ENCODE measurements at regions not wholly inside any gene's neighbourhood (a gene's known extent, or its start where the extent isn't known, plus 50 kb on each side); places are given as distances from the start of the nearest gene placed in this dataset.

GRCh38 chr1:36743286-36744005, 260.7 kb upstream of the CSF3R start:
- no peak for DNase-seq

GRCh38 chr1:36741066-36741465, 258.4 kb upstream of the CSF3R start:
- no peak for DNase-seq

- DNase-seq, result no peak
These were observed 257.7 kb upstream of the CSF3R start for GRCh38 chr1:36740446-36740845.

GRCh38 chr1:36739703-36740289, 257.1 kb upstream of the CSF3R start:
- DNase-seq, result no peak

GRCh38 chr1:36738245-36738644, 255.5 kb upstream of the CSF3R start:
- no peak for DNase-seq

GRCh38 chr1:36737767-36738166, 255.1 kb upstream of the CSF3R start:
- no peak for DNase-seq

- no peak for DNase-seq
These were observed 254.4 kb upstream of the CSF3R start for GRCh38 chr1:36737038-36737555.

GRCh38 chr1:36735939-36736730, 253.4 kb upstream of the CSF3R start:
- no peak for DNase-seq

- no peak for DNase-seq
These were observed 252.7 kb upstream of the CSF3R start for GRCh38 chr1:36735436-36735835.

- DNase-seq, result no peak
These were observed 251.6 kb upstream of the CSF3R start for GRCh38 chr1:36734356-36734755.

GRCh38 chr1:36733748-36734147, 251.0 kb upstream of the CSF3R start:
- no peak for DNase-seq

- no peak for DNase-seq
These were observed 249.3 kb upstream of the CSF3R start for GRCh38 chr1:36732015-36732356.

GRCh38 chr1:36731226-36732014, 248.7 kb upstream of the CSF3R start:
- DNase-seq, result no peak

- DNase-seq, result no peak
These were observed 247.9 kb upstream of the CSF3R start for GRCh38 chr1:36730599-36730998.

GRCh38 chr1:36729716-36730510, 247.2 kb upstream of the CSF3R start:
- DNase-seq, result no peak

GRCh38 chr1:36729289-36729688, 246.6 kb upstream of the CSF3R start:
- DNase-seq, result no peak

GRCh38 chr1:36728846-36729245, 246.1 kb upstream of the CSF3R start:
- DNase-seq, result no peak

GRCh38 chr1:36728051-36728450, 245.3 kb upstream of the CSF3R start:
- no peak for DNase-seq

- DNase-seq, result no peak
These were observed 242.4 kb upstream of the CSF3R start for GRCh38 chr1:36725151-36725550.

- DNase-seq, result no peak
These were observed 241.1 kb upstream of the CSF3R start for GRCh38 chr1:36723813-36724212.

- no peak for DNase-seq
These were observed 240.2 kb upstream of the CSF3R start for GRCh38 chr1:36722871-36723270.

GRCh38 chr1:36721261-36721660, 238.5 kb upstream of the CSF3R start:
- DNase-seq, result no peak

Data from activated T-cell treated with anti-CD3 and anti-CD28 coated beads, Interleukin-2, amount 50 U/mL, for 48 hours (primary cell).